GM20431 (cell line): ENCODE measurements at regions not wholly inside any gene's neighbourhood (a gene's known extent, or its start where the extent isn't known, plus 50 kb on each side); places are given as distances from the start of the nearest gene placed in this dataset.
"Not testable (repeated sequence)": the region's sequence is repeated elsewhere in the genome, so short reads cannot be mapped to it uniquely, and the experiment has no call there.

Experiments used
- in situ Hi-C: fragments of 300-500 bp; cut with MseI, MboI; formaldehyde crosslinking; loops from one replicate; pipeline ENCODE4 v1.15.0; 2020; ENCODE audit warnings: low sequenced_read_pairs; ENCODE audit not compliant: unreplicated experiment

DNA sequence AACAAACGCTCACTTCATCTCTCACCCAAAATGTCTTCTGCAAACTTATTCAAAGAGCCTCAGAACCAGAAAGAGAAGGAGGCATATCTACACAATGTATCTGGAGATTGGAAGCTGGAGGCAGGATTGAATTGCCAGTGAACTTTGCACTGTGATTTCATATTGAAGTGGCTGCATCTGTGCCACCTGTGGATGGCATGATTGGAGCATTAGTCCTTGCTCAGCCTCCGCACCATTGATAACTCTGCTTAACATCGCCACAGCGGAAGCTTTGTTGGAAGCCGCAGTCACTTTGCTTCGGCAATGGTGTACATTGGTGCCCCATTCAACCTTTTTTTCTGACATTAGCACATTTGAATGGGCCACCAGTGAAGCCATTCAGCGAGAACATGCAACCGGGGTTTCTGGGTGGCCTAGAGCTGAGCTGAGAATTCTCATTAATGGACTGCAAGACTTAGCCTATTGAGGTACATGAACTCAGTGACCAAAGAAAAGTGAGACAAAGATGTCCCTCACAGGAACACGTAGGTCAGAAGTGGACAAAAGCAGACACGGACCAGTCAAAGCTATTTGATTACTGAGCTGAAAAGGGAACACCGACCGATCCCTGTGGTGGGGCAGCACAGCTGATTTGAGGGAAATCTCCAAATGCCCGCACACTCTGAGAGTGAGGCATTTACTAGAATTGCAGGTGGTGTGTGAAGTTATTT lies 130.4 kb downstream of the BRMS1L start:
- in situ Hi-C loops: no loop called here

DNA sequence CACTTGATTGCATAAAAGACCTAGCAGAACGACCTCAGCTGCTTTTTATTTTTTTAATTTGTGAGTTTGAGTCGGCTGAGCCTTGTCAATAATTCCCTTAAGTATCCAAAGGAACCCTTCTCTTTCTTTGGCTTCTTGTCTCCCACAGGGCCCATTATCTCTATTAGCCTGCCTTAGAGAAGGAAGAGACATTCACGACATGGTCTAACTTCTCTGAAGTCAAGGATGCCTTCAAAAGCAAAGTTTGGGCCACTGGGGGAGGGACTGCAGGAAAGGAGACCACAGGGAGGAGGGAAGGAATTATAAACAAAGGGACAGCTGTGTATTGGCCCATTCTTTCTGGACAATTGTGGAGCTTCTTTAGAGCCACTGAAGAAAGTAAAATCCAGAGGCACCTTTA lies 126.4 kb downstream of the BRMS1L start:
- in situ Hi-C loops: no loop called here

DNA sequence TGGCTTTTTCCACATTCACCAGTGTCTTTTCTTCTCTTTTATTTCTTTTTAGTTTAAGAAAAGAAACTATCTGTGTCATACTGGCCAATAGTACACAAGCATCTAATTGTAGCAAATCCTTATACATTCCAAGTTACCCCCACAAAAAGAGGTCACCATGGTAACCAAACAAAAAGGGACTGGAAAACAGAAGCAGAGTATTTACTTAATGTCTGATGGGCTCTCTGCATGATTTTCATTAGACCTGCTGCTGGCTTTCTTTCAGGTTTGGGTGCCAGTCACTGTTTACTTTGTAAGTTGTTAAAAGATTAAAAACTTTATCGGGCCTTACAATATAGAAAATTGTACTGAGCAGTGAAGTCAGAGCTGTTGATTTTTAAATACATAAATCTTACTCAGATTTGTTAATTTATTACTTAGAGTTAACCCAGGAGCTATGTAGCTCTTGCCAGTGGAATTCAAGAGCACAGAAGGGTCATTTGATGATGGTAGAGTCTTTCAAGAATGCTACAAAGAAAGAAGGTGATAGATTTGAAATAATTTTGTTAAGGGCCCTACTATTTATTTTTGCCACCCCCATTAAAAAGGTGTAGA lies 123.9 kb downstream of the BRMS1L start:
- in situ Hi-C loops: no loop called here

DNA sequence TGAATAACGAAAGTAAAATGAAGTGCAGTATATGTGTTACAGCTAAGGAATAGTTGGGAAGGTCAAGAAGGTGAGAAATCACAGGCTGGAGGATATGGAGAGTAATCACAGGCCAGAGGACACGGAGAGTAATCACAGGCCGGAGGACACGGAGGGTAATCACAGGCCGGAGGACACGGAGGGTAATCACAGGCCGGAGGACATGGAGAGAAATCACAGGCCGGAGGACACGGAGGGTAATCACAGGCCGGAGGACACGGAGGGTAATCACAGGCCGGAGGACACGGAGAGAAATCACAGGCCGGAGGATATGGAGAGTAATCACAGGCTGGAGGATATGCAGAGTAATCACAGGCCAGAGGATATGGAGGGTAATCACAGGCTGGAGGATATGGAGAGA lies 121.8 kb downstream of the BRMS1L start:
- in situ Hi-C loops: not testable (repeated sequence)

DNA sequence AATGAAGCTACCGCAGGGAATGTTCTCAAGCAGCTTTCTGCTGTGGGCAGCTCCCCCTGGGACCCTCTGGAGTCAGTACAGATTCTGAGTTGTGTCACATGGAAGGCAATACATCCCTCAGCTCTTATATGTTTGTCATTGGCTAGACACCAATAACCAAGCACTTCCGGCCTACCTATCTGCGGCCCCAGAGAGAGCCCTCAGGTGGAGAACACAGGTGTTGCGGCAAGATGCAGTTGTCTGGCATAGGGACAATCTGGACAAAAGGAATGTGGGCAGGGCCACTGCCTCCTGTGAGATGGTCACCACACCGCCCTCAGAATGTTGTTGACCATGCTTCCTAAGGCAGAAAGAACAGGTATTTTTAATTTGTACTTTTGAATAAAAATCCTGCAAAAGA lies 118.7 kb downstream of the BRMS1L start:
- in situ Hi-C loops: no loop called here

DNA sequence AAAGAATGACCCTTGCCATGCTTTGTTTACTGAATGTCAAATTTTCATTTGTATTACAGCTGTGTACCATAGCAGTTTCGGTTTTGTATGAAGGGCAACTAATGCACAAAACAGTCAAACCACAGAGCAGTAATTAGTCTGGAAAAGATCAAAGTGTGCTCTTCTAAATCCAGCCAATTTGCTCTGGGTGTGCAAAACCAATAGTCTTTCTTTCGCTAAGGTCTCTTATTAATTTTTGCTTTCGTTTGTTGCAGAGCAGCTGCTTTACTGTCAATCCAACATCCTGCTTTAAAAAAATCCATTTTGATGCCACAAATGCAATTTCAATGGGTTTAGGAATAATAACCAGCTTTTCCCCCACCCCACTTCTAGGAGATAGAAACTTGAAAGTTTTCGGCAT lies 114.2 kb downstream of the BRMS1L start:
- in situ Hi-C loops: no loop called here

DNA sequence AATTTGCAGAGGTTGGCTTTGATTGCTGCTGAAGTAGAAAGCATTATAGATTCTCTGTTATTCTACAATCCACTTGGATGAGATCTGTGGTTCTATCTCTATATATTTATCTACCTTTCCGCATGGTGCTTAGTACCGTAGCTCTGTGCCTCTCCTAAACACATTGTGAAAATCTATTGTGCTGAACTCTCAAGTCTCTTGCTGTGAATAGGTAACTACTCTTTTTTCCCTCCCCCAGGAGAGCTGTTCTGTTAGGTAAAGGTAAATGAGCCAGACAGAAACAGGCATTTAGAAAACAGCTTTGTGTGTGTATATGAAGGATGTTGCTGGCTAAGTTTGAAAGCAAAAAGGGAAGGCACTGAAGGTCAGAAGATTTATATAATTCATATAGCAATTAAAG lies 112.6 kb downstream of the BRMS1L start:
- in situ Hi-C loops: no loop called here

DNA sequence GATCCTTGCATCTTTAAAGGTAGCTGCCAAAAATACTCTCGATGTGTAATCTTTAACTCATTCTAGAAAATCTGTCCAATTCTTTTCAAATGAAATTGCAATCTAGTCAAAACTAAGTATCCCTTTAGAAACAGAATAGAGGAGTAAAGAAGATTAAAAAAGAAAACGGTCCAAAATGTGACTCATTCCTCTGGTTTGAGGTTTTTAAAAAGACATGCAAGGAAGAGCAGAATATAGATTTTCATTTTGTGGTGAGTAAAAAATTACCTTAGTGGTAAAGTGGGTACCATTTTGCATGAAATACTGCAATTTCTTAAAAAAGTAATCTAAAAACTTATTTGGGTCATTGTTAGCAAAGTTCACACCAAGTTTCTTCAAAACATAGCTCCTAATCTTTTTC lies 108.4 kb downstream of the BRMS1L start:
- in situ Hi-C loops: no loop called here

DNA sequence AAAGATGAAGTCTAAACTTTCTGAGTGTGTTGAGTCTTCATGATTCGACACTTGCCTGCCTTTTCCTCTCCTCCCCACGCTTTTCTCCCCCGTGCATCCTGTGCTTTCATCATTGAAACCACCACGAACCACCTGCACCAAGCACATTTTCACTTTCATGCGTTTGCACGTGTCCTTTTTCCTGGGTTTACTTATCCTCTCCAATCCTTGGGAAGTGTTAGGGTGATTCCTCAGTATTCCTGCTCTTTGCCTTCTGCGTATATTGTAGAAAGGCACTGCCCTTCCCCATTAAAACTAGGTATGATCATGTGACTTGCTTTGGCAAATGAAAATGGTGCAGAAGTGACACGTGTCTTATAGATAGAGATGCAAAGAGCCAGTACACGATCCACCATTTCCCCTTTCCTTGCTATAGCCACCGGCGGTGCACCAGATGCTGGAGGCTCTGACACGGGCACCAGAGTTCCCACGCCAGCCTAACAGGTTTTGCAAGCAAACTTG lies 106.6 kb downstream of the BRMS1L start:
- in situ Hi-C loops: no loop called here

DNA sequence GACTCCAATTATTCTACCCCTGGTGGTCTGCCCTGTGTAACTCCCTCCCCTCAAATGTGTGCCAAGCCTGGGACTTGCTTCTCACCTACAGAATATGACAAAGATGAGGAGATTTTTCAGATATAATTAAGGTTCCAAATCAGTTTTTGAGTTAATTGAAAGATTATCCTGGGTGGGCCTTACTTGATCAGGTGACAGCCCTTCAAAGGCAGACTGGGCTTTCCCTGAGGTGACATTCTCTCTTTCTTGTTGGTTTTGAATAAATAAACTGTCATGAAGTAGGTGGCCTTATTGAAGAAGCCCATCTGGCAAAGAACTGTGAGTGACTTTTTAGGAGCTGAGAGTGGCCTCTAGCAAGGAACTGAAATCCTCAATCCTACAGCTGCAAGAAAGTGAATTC lies 106.0 kb downstream of the BRMS1L start:
- in situ Hi-C loops: no loop called here

DNA sequence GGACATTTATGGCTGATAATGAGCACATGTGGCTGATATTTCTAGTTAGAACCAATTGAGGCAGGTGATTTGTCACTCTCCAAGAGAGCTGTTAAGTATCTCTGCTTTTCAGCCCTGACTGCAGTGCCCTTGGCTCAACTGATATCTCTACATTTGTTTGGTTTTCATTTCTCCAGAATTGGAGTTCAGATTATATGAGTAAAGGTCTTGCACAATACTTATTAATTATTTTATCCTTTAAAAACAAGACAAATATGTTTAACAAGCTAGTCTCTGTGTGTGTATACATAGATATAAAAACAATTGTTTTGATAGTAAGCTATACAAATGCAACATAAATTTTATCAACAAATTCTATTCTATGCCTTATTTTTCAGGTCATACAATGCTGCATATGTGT lies 105.2 kb downstream of the BRMS1L start:
- in situ Hi-C loops: no loop called here

DNA sequence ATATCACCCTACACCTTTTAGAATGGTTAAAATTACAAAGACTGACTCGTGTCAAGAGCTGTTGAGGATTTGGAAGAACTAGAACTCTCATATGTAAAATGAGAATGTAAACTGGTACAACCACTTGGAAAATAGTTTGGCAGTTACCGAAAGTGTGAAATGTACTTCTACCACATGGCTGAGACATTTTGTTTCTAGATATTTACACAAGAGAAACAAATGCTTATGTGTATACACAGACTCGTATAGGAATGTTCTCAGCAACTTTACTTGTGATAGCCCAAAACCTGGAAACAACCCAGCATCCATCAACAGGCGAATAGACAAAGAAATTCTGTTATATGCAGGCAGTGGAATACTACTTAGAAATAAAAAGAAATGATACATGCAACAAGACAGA lies 103.0 kb downstream of the BRMS1L start:
- in situ Hi-C loops: no loop called here

DNA sequence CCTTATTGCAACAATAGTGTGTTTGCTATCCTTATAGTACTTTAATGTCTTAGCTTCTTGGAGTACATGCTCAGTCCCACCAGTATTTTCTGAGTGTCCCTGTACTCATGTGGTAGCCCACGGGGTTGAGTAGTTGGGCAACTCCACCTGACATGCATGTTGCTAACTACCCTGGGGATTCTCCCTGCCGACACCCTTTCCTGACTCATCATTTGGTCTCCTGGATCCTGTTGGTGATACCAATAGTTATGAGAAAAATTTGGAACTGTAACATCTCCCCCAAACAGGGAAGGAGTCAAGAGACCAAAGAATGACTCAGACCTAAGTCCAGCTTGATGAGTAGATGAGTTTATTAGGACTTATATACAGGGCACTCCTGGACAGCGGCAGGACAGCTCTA lies 101.6 kb downstream of the BRMS1L start:
- in situ Hi-C loops: no loop called here

DNA sequence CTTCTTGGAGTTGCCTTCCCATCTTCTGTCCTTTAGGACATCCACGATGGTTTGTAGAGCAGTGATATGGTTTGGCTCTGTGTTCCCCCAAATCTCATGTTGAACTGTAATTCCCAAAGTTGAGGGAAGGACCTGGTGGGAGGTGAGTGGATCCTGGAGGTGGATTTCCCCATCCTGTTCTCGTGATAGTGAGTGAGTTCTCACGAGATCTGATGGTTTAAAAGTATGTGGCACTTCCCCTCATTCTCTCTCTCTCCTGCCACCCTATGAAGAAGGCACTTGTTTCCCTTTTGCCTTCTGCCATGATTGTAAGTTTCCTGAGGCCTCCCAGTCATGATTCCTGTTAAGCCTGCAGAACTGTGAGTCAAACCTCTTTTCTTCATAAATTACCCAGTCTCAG lies 99.2 kb downstream of the BRMS1L start:
- in situ Hi-C loops: no loop called here

DNA sequence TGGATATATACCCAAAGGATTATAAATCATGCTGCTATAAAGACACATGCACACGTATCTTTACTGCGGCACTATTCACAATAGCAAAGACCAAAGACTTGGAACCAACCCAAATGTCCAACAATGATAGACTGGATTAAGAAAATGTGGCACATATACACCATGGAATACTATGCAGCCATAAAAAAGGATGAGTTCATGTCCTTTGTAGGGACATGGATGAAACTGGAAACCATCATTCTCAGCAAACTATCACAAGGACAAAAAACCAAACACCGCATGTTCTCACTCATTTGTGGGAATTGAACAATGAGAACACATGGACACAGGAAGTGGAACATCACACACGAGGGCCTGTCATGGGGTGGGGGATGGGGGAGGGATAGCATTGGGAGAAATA lies 96.5 kb downstream of the BRMS1L start:
- in situ Hi-C loops: not testable (repeated sequence)

DNA sequence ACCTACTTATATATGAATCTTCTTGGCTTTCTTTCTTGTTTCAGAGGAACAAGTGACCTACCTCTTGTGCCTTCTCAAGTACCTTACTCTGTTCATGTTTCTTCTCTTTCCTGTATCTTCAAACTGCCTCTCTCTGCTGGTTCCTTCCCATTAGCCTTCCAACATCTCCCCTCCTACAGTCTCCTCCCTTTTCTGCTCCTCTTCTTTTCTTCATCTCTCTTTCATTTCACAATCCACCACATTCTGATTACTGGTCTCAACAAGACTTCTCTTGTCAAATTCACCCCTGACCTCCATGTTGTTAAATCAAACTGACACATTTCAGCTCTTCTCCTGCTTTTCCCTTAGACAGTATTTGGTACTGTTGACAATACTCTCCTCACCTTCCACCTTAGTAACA lies 95.6 kb downstream of the BRMS1L start:
- in situ Hi-C loops: no loop called here
